DOHH2 (cell line): ENCODE measurements at regions not wholly inside any gene's neighbourhood (a gene's known extent, or its start where the extent isn't known, plus 50 kb on each side); places are given as distances from the start of the nearest gene placed in this dataset.

ENCODE experiments used
- CTCF ChIP-seq: fragments of 200-600 bp; sonication (generic); IDR thresholded peaks from one replicate; pipeline ENCODE4 v1.5.1; 2014; ENCODE audit warnings: antibody characterized with exemption, mild to moderate bottlenecking, low read depth, low read length; ENCODE audit not compliant: poor library complexity, severe bottlenecking
- EZH2phosphoT487 ChIP-seq: fragments of 200-600 bp; sonication (generic); IDR thresholded peaks from 2 replicates; pipeline ENCODE4 v1.6.1; 2017; ENCODE audit warnings: borderline replicate concordance, mild to moderate bottlenecking, antibody characterized with exemption, low read length, moderate library complexity, mixed read lengths

- TF ChIP-seq CTCF (no peak), EZH2phosphoT487 (no peak)
These were observed 72.4 kb upstream of the ADGRA1 start for GRCh38 chr10:133015321-133015720.
